ENCODE measurements at regions not wholly inside any gene's neighbourhood (a gene's known extent, or its start where the extent isn't known, plus 50 kb on each side); places are given as distances from the start of the nearest gene placed in this dataset.

GRCh38 chr14:71196921-71197320 lies 289.7 kb downstream of the PCNX1 start:
- no peaks in the 10 kb centered on the region for H3K9me2 ChIP-seq (ENCODE audit: low read depth, low read length)
- no peak overlapping the region for H3K4me3 ChIP-seq (ENCODE audit: low read depth, low read length, poor library complexity, severe bottlenecking)
- H3K4me1 ChIP-seq (ENCODE audit: insufficient read depth, low read length, severe bottlenecking) = no peaks in the 10 kb centered on the region
- H3K4me2 ChIP-seq (ENCODE audit: low read length) = no peak overlapping the region
- no peaks in the 10 kb centered on the region for H3K36me3 ChIP-seq (ENCODE audit: insufficient read depth, low read length)
- H4K20me1 ChIP-seq (ENCODE audit: insufficient read depth, low read length) = no peaks in the 10 kb centered on the region
- H3K9me3 ChIP-seq (ENCODE audit: low read length) = no peaks in the 10 kb centered on the region
- H3K27me3 ChIP-seq (ENCODE audit: insufficient read depth, low read length) = no peaks in the 10 kb centered on the region
- no peaks in the 10 kb centered on the region for H3K79me2 ChIP-seq (ENCODE audit: insufficient read depth, low read length)
- H3F3A ChIP-seq (ENCODE audit: insufficient read depth, low read length) = no peaks in the 10 kb centered on the region
- no peak overlapping the region for H2AFZ ChIP-seq (ENCODE audit: low read length)
- H3K9ac ChIP-seq (ENCODE audit: low read length) = no peak overlapping the region
- TF ChIP-seq CTCF (IDR thresholded peaks at IDR 0.05; ENCODE audit: low read length) = no peak
- TF ChIP-seq EZH2 (IDR thresholded peaks at IDR 0.05; ENCODE audit: borderline replicate concordance, low read length) = no peak
- H3K27ac ChIP-seq (ENCODE audit: low read depth, low read length, poor library complexity, severe bottlenecking) = no peak overlapping the region

- Histone ChIP-seq H3K9me3 (ENCODE audit: low read length) (no peaks in the 10 kb centered on the region), H3K4me1 (ENCODE audit: insufficient read depth, low read length, severe bottlenecking) (no peaks in the 10 kb centered on the region), H3K9ac (ENCODE audit: low read length) (no peak overlapping the region), H2AFZ (ENCODE audit: low read length) (no peak overlapping the region), H3K27me3 (ENCODE audit: insufficient read depth, low read length) (no peaks in the 10 kb centered on the region), H3K4me3 (ENCODE audit: low read depth, low read length, poor library complexity, severe bottlenecking) (no peak overlapping the region), H3K27ac (ENCODE audit: low read depth, low read length, poor library complexity, severe bottlenecking) (no peak overlapping the region), H3K9me2 (ENCODE audit: low read depth, low read length) (no peaks in the 10 kb centered on the region), H3K36me3 (ENCODE audit: insufficient read depth, low read length) (no peaks in the 10 kb centered on the region), H3K4me2 (ENCODE audit: low read length) (no peak overlapping the region), H4K20me1 (ENCODE audit: insufficient read depth, low read length) (no peaks in the 10 kb centered on the region), H3K79me2 (ENCODE audit: insufficient read depth, low read length) (no peaks in the 10 kb centered on the region), H3F3A (ENCODE audit: insufficient read depth, low read length) (no peaks in the 10 kb centered on the region)
- no peak for TF ChIP-seq CTCF (IDR thresholded peaks at IDR 0.05; ENCODE audit: low read length)
- no peak for TF ChIP-seq EZH2 (IDR thresholded peaks at IDR 0.05; ENCODE audit: borderline replicate concordance, low read length)
Observed at GRCh38 chr14:71198687-71199086, 291.4 kb downstream of the PCNX1 start.

GRCh38 chr14:71201840-71202239 lies 294.6 kb downstream of the PCNX1 start:
- no peak overlapping the region for H2AFZ ChIP-seq (ENCODE audit: low read length)
- no peaks in the 10 kb centered on the region for H3K9me2 ChIP-seq (ENCODE audit: low read depth, low read length)
- H3K27ac ChIP-seq (ENCODE audit: low read depth, low read length, poor library complexity, severe bottlenecking) = no peak overlapping the region
- no peaks in the 10 kb centered on the region for H3K9me3 ChIP-seq (ENCODE audit: low read length)
- no peak overlapping the region for H3K4me3 ChIP-seq (ENCODE audit: low read depth, low read length, poor library complexity, severe bottlenecking)
- no peak overlapping the region for H3K9ac ChIP-seq (ENCODE audit: low read length)
- H4K20me1 ChIP-seq (ENCODE audit: insufficient read depth, low read length) = no peaks in the 10 kb centered on the region
- H3K36me3 ChIP-seq (ENCODE audit: insufficient read depth, low read length) = no peaks in the 10 kb centered on the region
- H3K4me2 ChIP-seq (ENCODE audit: low read length) = no peak overlapping the region
- no peaks in the 10 kb centered on the region for H3K27me3 ChIP-seq (ENCODE audit: insufficient read depth, low read length)
- no peak for TF ChIP-seq CTCF (IDR thresholded peaks at IDR 0.05; ENCODE audit: low read length)
- TF ChIP-seq EZH2 (IDR thresholded peaks at IDR 0.05; ENCODE audit: borderline replicate concordance, low read length) = no peak
- H3F3A ChIP-seq (ENCODE audit: insufficient read depth, low read length) = no peaks in the 10 kb centered on the region
- H3K79me2 ChIP-seq (ENCODE audit: insufficient read depth, low read length) = no peaks in the 10 kb centered on the region
- H3K4me1 ChIP-seq (ENCODE audit: insufficient read depth, low read length, severe bottlenecking) = no peaks in the 10 kb centered on the region

Measured in OCI-LY1 (cell line).